ENCODE measurements at regions not wholly inside any gene's neighbourhood (a gene's known extent, or its start where the extent isn't known, plus 50 kb on each side); places are given as distances from the start of the nearest gene placed in this dataset.

- Histone ChIP-seq H2BK15ac (ENCODE audit: low read length) (no peak overlapping the region), H3K4ac (ENCODE audit: low read length) (no peak overlapping the region), H4K8ac (ENCODE audit: low read depth, low read length) (no peak overlapping the region), H3K27me3 (ENCODE audit: control insufficient read depth in 3 of 3, insufficient read depth in 3 of 3, low read depth in 1 of 3, low read length in 3 of 3) (no peaks in the 10 kb centered on the region), H3K9ac (ENCODE audit: low read depth, low read length, poor library complexity) (no peak overlapping the region), H3K27ac (replicated peaks; ENCODE audit: low read length) (no peak overlapping the region), H3K4me3 (ENCODE audit: low read length in 2 of 2) (no peak overlapping the region), H3K4me2 (ENCODE audit: insufficient read depth, low read length, poor library complexity, severe bottlenecking) (no peak overlapping the region), H2BK12ac (ENCODE audit: low read length) (no peak overlapping the region), H3K23ac (ENCODE audit: low read depth, low read length, poor library complexity) (no peak overlapping the region), H2BK5ac (ENCODE audit: low read length) (no peak overlapping the region), H3K9me3 (replicated peaks in 1 of 2; ENCODE audit: control insufficient read depth in 2 of 2, insufficient read depth in 1 of 2, low read depth in 1 of 2, low read length in 2 of 2) (peaks cover 0 to 1% of the 10 kb centered on the region in 2 donors), H3K4me1 (ENCODE audit: control insufficient read depth in 2 of 2, insufficient read depth in 1 of 2, low read depth in 1 of 2, low read length in 2 of 2) (no peaks in the 10 kb centered on the region), H3K79me1 (ENCODE audit: low read depth, low read length) (no peaks in the 10 kb centered on the region), H4K91ac (ENCODE audit: low read depth, low read length, poor library complexity) (no peak overlapping the region), H3K18ac (ENCODE audit: low read length) (no peak overlapping the region), H2BK120ac (ENCODE audit: low read depth, low read length) (no peak overlapping the region), H2AFZ (ENCODE audit: low read length) (no peak overlapping the region), H3K14ac (ENCODE audit: low read length) (no peak overlapping the region), H3K36me3 (replicated peaks in 1 of 2; ENCODE audit: control insufficient read depth in 2 of 2, insufficient read depth in 2 of 2, low read length in 2 of 2) (no peaks in the 10 kb centered on the region), H2AK5ac (ENCODE audit: low read depth, low read length) (no peak overlapping the region)
- WGBS, 2 donors (ENCODE audit: extremely low coverage in 2 of 2, insufficient read length in 2 of 2, insufficient replicate concordance in 1 of 2) = no CpG with 5 or more reads among the region's 9 CpGs
- no peak for DNase-seq (ENCODE audit: low spot score)
Measured at GRCh38 chr2:122186761-122187222, 431.3 kb downstream of the TSN start.

- no peak overlapping the region for H2BK15ac ChIP-seq (ENCODE audit: low read length)
- H3K14ac ChIP-seq (ENCODE audit: low read length) = no peak overlapping the region
- no peak overlapping the region for H2BK5ac ChIP-seq (ENCODE audit: low read length)
- no peak overlapping the region for H2AK5ac ChIP-seq (ENCODE audit: low read depth, low read length)
- no peaks in the 10 kb centered on the region for H3K79me1 ChIP-seq (ENCODE audit: low read depth, low read length)
- peak overlapping the region; percentile 66 for H3K18ac ChIP-seq (ENCODE audit: low read length)
- no peak overlapping the region for H3K4me3 ChIP-seq (ENCODE audit: low read length in 2 of 2)
- H3K4me2 ChIP-seq (ENCODE audit: insufficient read depth, low read length, poor library complexity, severe bottlenecking) = no peak overlapping the region
- H3K23ac ChIP-seq (ENCODE audit: low read depth, low read length, poor library complexity) = no peak overlapping the region
- no peaks in the 10 kb centered on the region for H3K4me1 ChIP-seq (ENCODE audit: control insufficient read depth in 2 of 2, insufficient read depth in 1 of 2, low read depth in 1 of 2, low read length in 2 of 2)
- H3K27me3 ChIP-seq (ENCODE audit: control insufficient read depth in 3 of 3, insufficient read depth in 3 of 3, low read depth in 1 of 3, low read length in 3 of 3) = no peaks in the 10 kb centered on the region
- no peaks in the 10 kb centered on the region for H3K9me3 ChIP-seq (replicated peaks in 1 of 2; ENCODE audit: control insufficient read depth in 2 of 2, insufficient read depth in 1 of 2, low read depth in 1 of 2, low read length in 2 of 2)
- H2BK120ac ChIP-seq (ENCODE audit: low read depth, low read length) = no peak overlapping the region
- DNase-seq (ENCODE audit: low spot score) = peak; percentile 36
- no peaks in the 10 kb centered on the region for H3K36me3 ChIP-seq (replicated peaks in 1 of 2; ENCODE audit: control insufficient read depth in 2 of 2, insufficient read depth in 2 of 2, low read length in 2 of 2)
- H2AFZ ChIP-seq (ENCODE audit: low read length) = no peak overlapping the region
- H3K27ac ChIP-seq (replicated peaks; ENCODE audit: low read length) = no peak overlapping the region
- no peak overlapping the region for H4K91ac ChIP-seq (ENCODE audit: low read depth, low read length, poor library complexity)
- H3K4ac ChIP-seq (ENCODE audit: low read length) = no peak overlapping the region
- WGBS, 2 donors (ENCODE audit: extremely low coverage in 2 of 2, insufficient read length in 2 of 2, insufficient replicate concordance in 1 of 2) = no CpG with 5 or more reads among the region's 5 CpGs
- peak overlapping the region; percentile 3 for H4K8ac ChIP-seq (ENCODE audit: low read depth, low read length)
- H3K9ac ChIP-seq (ENCODE audit: low read depth, low read length, poor library complexity) = no peak overlapping the region
- no peak overlapping the region for H2BK12ac ChIP-seq (ENCODE audit: low read length)
Measured at GRCh38 chr2:122191331-122191730, 435.9 kb downstream of the TSN start.

GRCh38 chr2:122193622-122194021 lies 438.2 kb downstream of the TSN start:
- H2AFZ ChIP-seq (ENCODE audit: low read length) = no peak overlapping the region
- no peak overlapping the region for H3K4ac ChIP-seq (ENCODE audit: low read length)
- H3K79me1 ChIP-seq (ENCODE audit: low read depth, low read length) = no peaks in the 10 kb centered on the region
- H2BK15ac ChIP-seq (ENCODE audit: low read length) = no peak overlapping the region
- H2AK5ac ChIP-seq (ENCODE audit: low read depth, low read length) = no peak overlapping the region
- no peak overlapping the region for H3K27ac ChIP-seq (replicated peaks; ENCODE audit: low read length)
- H3K14ac ChIP-seq (ENCODE audit: low read length) = no peak overlapping the region
- WGBS, 2 donors (ENCODE audit: extremely low coverage in 2 of 2, insufficient read length in 2 of 2, insufficient replicate concordance in 1 of 2) = no CpG with 5 or more reads among the region's 6 CpGs
- H3K23ac ChIP-seq (ENCODE audit: low read depth, low read length, poor library complexity) = no peak overlapping the region
- no peak overlapping the region for H2BK5ac ChIP-seq (ENCODE audit: low read length)
- no peak overlapping the region for H4K8ac ChIP-seq (ENCODE audit: low read depth, low read length)
- H3K27me3 ChIP-seq (ENCODE audit: control insufficient read depth in 3 of 3, insufficient read depth in 3 of 3, low read depth in 1 of 3, low read length in 3 of 3) = no peaks in the 10 kb centered on the region
- H3K4me2 ChIP-seq (ENCODE audit: insufficient read depth, low read length, poor library complexity, severe bottlenecking) = no peak overlapping the region
- no peaks in the 10 kb centered on the region for H3K4me1 ChIP-seq (ENCODE audit: control insufficient read depth in 2 of 2, insufficient read depth in 1 of 2, low read depth in 1 of 2, low read length in 2 of 2)
- H3K9ac ChIP-seq (ENCODE audit: low read depth, low read length, poor library complexity) = no peak overlapping the region
- no peak overlapping the region for H3K4me3 ChIP-seq (ENCODE audit: low read length in 2 of 2)
- no peaks in the 10 kb centered on the region for H3K36me3 ChIP-seq (replicated peaks in 1 of 2; ENCODE audit: control insufficient read depth in 2 of 2, insufficient read depth in 2 of 2, low read length in 2 of 2)
- H4K91ac ChIP-seq (ENCODE audit: low read depth, low read length, poor library complexity) = no peak overlapping the region
- no peak for DNase-seq (ENCODE audit: low spot score)
- H3K9me3 ChIP-seq (replicated peaks in 1 of 2; ENCODE audit: control insufficient read depth in 2 of 2, insufficient read depth in 1 of 2, low read depth in 1 of 2, low read length in 2 of 2) = no peaks in the 10 kb centered on the region
- H3K18ac ChIP-seq (ENCODE audit: low read length) = no peak overlapping the region
- H2BK120ac ChIP-seq (ENCODE audit: low read depth, low read length) = no peak overlapping the region
- H2BK12ac ChIP-seq (ENCODE audit: low read length) = no peak overlapping the region

- Histone ChIP-seq H3K23ac (ENCODE audit: low read depth, low read length, poor library complexity) (no peak overlapping the region), H3K4ac (ENCODE audit: low read length) (no peak overlapping the region), H4K91ac (ENCODE audit: low read depth, low read length, poor library complexity) (no peak overlapping the region), H3K9me3 (replicated peaks in 1 of 2; ENCODE audit: control insufficient read depth in 2 of 2, insufficient read depth in 1 of 2, low read depth in 1 of 2, low read length in 2 of 2) (no peaks in the 10 kb centered on the region), H2BK120ac (ENCODE audit: low read depth, low read length) (no peak overlapping the region), H2BK12ac (ENCODE audit: low read length) (no peak overlapping the region), H3K79me1 (ENCODE audit: low read depth, low read length) (no peaks in the 10 kb centered on the region), H2BK15ac (ENCODE audit: low read length) (no peak overlapping the region), H3K27me3 (ENCODE audit: control insufficient read depth in 3 of 3, insufficient read depth in 3 of 3, low read depth in 1 of 3, low read length in 3 of 3) (no peaks in the 10 kb centered on the region), H3K36me3 (replicated peaks in 1 of 2; ENCODE audit: control insufficient read depth in 2 of 2, insufficient read depth in 2 of 2, low read length in 2 of 2) (no peaks in the 10 kb centered on the region), H3K4me2 (ENCODE audit: insufficient read depth, low read length, poor library complexity, severe bottlenecking) (no peak overlapping the region), H3K27ac (replicated peaks; ENCODE audit: low read length) (no peak overlapping the region), H2AFZ (ENCODE audit: low read length) (no peak overlapping the region), H2BK5ac (ENCODE audit: low read length) (no peak overlapping the region), H3K4me1 (ENCODE audit: control insufficient read depth in 2 of 2, insufficient read depth in 1 of 2, low read depth in 1 of 2, low read length in 2 of 2) (no peaks in the 10 kb centered on the region), H3K18ac (ENCODE audit: low read length) (no peak overlapping the region), H3K14ac (ENCODE audit: low read length) (no peak overlapping the region), H2AK5ac (ENCODE audit: low read depth, low read length) (no peak overlapping the region), H4K8ac (ENCODE audit: low read depth, low read length) (no peak overlapping the region), H3K9ac (ENCODE audit: low read depth, low read length, poor library complexity) (no peak overlapping the region), H3K4me3 (ENCODE audit: low read length in 2 of 2) (no peak overlapping the region)
- no CpG with 5 or more reads among the region's 2 CpGs for WGBS, 2 donors (ENCODE audit: extremely low coverage in 2 of 2, insufficient read length in 2 of 2, insufficient replicate concordance in 1 of 2)
- no peak for DNase-seq (ENCODE audit: low spot score)
Measured at GRCh38 chr2:122194546-122194945, 439.1 kb downstream of the TSN start.

Measured in neuronal stem cell (in vitro differentiated cells).